MCF 10A (cell line): ENCODE measurements at regions not wholly inside any gene's neighbourhood (a gene's known extent, or its start where the extent isn't known, plus 50 kb on each side); places are given as distances from the start of the nearest gene placed in this dataset.

Experiments
- BruUV-seq: library from RNA; stranded (reverse); fragments of 400-500 nt; replicated peaks from 2 replicates; lab custom pipeline; 2021; lab: Mats Ljungman, UMichigan
- CTCF ChIA-PET: fragments of 300-600 bp; sonication (Branson Sonifier 250); formaldehyde crosslinking; extraction: SDS; loops from one replicate; lab custom pipeline; 2021; ENCODE audit warnings: antibody characterized with exemption, inconsistent platforms; lab: Yijun Ruan, JAX
- POLR2A ChIA-PET: fragments of 300-600, 350-650 bp; sonication (Branson Sonifier 250); formaldehyde crosslinking; extraction: SDS; loops from one replicate; lab custom pipeline; 2020; ENCODE audit warnings: antibody characterized with exemption, inconsistent platforms; lab: Yijun Ruan, JAX
- DNase-seq: peaks from one replicate; pipeline ENCODE4 v3.0.0-alpha.2; 2018; ENCODE audit not compliant: unreplicated experiment
- H3K27ac Mint-ChIP-seq: one replicate; pipeline ENCODE4 v1.8.0; 2022; ENCODE audit warnings: mild to moderate bottlenecking, low read depth, mixed read lengths; ENCODE audit not compliant: unreplicated experiment
- H3K27me3 Mint-ChIP-seq: one replicate; pipeline ENCODE4 v1.8.0; 2022; ENCODE audit warnings: mixed read lengths; ENCODE audit not compliant: insufficient read depth, unreplicated experiment
- H3K36me3 Mint-ChIP-seq: one replicate; pipeline ENCODE4 v1.8.0; 2022; ENCODE audit warnings: mild to moderate bottlenecking, moderate library complexity, mixed read lengths; ENCODE audit not compliant: insufficient read depth, unreplicated experiment
- H3K4me1 Mint-ChIP-seq: one replicate; pipeline ENCODE4 v1.8.0; 2022; ENCODE audit warnings: mixed read lengths; ENCODE audit not compliant: insufficient read depth, unreplicated experiment
- H3K4me3 Mint-ChIP-seq: one replicate; pipeline ENCODE4 v1.8.0; 2022; ENCODE audit warnings: mild to moderate bottlenecking, moderate library complexity, mixed read lengths; ENCODE audit not compliant: unreplicated experiment
- H3K9me3 Mint-ChIP-seq: one replicate; pipeline ENCODE4 v1.8.0; 2022; ENCODE audit warnings: mixed read lengths; ENCODE audit not compliant: unreplicated experiment
- CTCF ChIP-seq: fragments of 200-600 bp; IDR thresholded peaks from one replicate; pipeline ENCODE4 v1.8.0; 2022; ENCODE audit warnings: antibody characterized with exemption, mild to moderate bottlenecking; ENCODE audit not compliant: unreplicated experiment
- intact Hi-C: fragments of 100-400 bp; cut with micrococcal nuclease; formaldehyde crosslinking; loops from 2 replicates; pipeline ENCODE4 v1.14.1; 2022

GRCh38 chrX:129116676-129117470 lies 406.4 kb downstream of the SMARCA1 start:
- Mint-ChIP-seq H3K27me3 (no peaks in the 10 kb centered on the region), H3K27ac (no peak overlapping the region), H3K4me3 (no peak overlapping the region), H3K4me1 (no peaks in the 10 kb centered on the region), H3K9me3 (no peaks in the 10 kb centered on the region), H3K36me3 (no peaks in the 10 kb centered on the region)
- ChIA-PET CTCF (interaction anchor here (0.6 to 0.8 kb wide), 3 partner anchors 61 to 1745 kb away, joined by 3 to 5 read pairs (median 3); no protein-coding TSS in a partner anchor), POLR2A (no interaction called here)
- BruUV-seq, result no TSS peak
- DNase-seq, result no peak
- no peak for TF ChIP-seq CTCF
- intact Hi-C loops, result no loop called here

GRCh38 chrX:129115935-129116334 lies 407.4 kb downstream of the SMARCA1 start:
- DNase-seq, result no peak
- Mint-ChIP-seq H3K27ac (no peak overlapping the region), H3K36me3 (no peaks in the 10 kb centered on the region), H3K9me3 (no peaks in the 10 kb centered on the region), H3K4me3 (no peak overlapping the region), H3K4me1 (no peaks in the 10 kb centered on the region), H3K27me3 (no peaks in the 10 kb centered on the region)
- CTCF ChIA-PET, result interaction anchor here (0.8 to 2.3 kb wide), 2 partner anchors 8 to 20 kb away, joined by 4 to 10 read pairs; no protein-coding TSS in a partner anchor
- BruUV-seq, result no TSS peak
- POLR2A ChIA-PET, result no interaction called here
- intact Hi-C loops, result no loop called here
- no peak for TF ChIP-seq CTCF

GRCh38 chrX:129115104-129115503 lies 408.2 kb downstream of the SMARCA1 start:
- Mint-ChIP-seq H3K36me3 (no peaks in the 10 kb centered on the region), H3K27me3 (no peaks in the 10 kb centered on the region), H3K4me3 (no peak overlapping the region), H3K9me3 (no peaks in the 10 kb centered on the region), H3K27ac (no peak overlapping the region), H3K4me1 (no peaks in the 10 kb centered on the region)
- ChIA-PET CTCF (interaction anchor here (0.8 to 2.3 kb wide), 2 partner anchors 9 to 19 kb away, joined by 4 to 10 read pairs; no protein-coding TSS in a partner anchor), POLR2A (no interaction called here)
- peak; percentile 50 for DNase-seq
- TF ChIP-seq CTCF, result no peak
- no TSS peak for BruUV-seq
- intact Hi-C loops, result no loop called here

GRCh38 chrX:129111081-129111798 lies 412.1 kb downstream of the SMARCA1 start:
- no peak for TF ChIP-seq CTCF
- DNase-seq, result no peak
- POLR2A ChIA-PET, result no interaction called here
- no peaks in the 10 kb centered on the region for H3K27me3 Mint-ChIP-seq
- no peak overlapping the region for H3K4me3 Mint-ChIP-seq
- no peaks in the 10 kb centered on the region for H3K36me3 Mint-ChIP-seq
- H3K4me1 Mint-ChIP-seq, result no peaks in the 10 kb centered on the region
- intact Hi-C loops, result no loop called here
- CTCF ChIA-PET, result interaction anchor here (0.6 kb wide), 1 partner anchor 11 kb away, joined by 3 read pairs; no protein-coding TSS in a partner anchor
- no peak overlapping the region for H3K27ac Mint-ChIP-seq
- BruUV-seq, result no TSS peak
- no peaks in the 10 kb centered on the region for H3K9me3 Mint-ChIP-seq
